ENCODE measurements at regions not wholly inside any gene's neighbourhood (a gene's known extent, or its start where the extent isn't known, plus 50 kb on each side); places are given as distances from the start of the nearest gene placed in this dataset.

DNA sequence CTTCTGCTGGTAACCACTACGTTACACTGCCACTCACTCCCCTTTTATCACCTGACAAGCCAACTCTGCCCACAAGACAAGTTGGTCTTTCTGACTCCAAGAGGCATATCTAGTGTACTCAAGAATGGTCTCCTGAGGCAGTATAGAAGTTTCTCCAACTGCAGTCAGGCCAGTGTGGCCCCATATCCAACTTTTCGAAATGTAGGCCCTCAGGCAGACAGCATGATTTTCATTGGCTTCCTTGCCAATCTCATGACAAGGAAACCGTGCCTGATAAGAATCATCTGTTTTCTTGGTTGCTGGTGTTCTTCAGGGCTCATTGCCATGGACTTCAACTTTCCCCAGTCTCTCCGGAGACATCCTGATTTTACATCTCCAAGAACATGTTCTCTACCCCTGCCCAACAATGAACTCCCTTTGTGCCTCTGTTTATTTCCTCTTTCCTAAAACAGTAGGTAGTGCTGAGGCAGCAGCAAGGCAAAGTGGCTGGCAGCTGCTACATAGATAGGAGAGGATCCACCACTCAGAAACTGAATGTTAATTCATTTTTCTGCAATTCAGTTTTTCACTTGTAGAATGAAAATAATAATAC lies 62.6 kb upstream of the SEMA6A start:
- Histone ChIP-seq H3K9ac (ENCODE audit: low read depth, low read length) (no peak overlapping the region), H3K36me3 (ENCODE audit: insufficient read depth, low read length) (no peaks in the 10 kb centered on the region), H3K4me1 (ENCODE audit: insufficient read depth, low read length) (no peaks in the 10 kb centered on the region), H3K9me3 (ENCODE audit: control insufficient read depth, insufficient read depth, low read length) (no peaks in the 10 kb centered on the region; the same call in 1 of the 2 replicates)

DNA sequence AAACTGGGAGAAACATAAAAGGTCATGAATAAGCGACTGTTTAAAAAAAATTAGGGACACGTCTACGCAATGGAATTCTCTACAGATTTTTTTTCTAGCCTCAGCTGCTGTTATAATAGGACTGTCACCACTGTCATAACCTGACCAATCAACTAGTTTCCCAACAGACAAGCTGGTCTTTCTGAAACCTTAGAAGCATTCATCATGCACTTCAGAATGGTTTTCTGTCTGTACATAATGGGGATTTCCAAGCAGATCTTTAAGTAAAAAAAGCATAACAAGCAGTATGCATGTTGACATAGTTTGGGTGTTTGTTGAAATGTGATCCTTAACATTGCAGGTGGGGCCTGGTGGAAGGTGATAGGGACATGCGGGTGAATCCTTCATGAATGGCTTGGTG lies 58.3 kb upstream of the SEMA6A start:
- Histone ChIP-seq H3K36me3 (ENCODE audit: insufficient read depth, low read length) (no peaks in the 10 kb centered on the region), H3K9ac (ENCODE audit: low read depth, low read length) (no peak overlapping the region), H3K4me1 (ENCODE audit: insufficient read depth, low read length) (peaks cover 21% of the 10 kb centered on the region), H3K9me3 (ENCODE audit: control insufficient read depth, insufficient read depth, low read length) (no peaks in the 10 kb centered on the region; the same call in 1 of the 2 replicates)

DNA sequence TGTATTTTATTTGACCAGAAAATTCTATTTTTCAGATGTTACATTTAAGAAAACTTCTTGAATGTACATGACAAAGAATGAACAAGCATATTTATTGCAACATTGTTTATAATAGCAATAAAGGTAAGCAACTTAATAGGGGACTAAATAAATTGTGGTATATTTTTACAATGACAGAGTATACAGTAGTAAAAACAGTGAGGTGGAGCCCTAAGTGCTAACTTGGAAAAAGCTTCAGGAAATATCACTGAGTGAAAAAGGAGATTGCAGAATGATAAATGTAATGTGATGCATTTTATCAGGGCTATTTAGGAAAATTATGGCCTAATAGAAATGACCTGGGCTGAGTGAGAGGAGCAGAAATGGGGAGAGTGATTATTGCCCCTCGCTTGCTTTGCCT lies 56.5 kb upstream of the SEMA6A start:
- no peaks in the 10 kb centered on the region for H3K36me3 ChIP-seq (ENCODE audit: insufficient read depth, low read length)
- no peak overlapping the region for H3K9ac ChIP-seq (ENCODE audit: low read depth, low read length)
- no peaks in the 10 kb centered on the region; the same call in 1 of the 2 replicates for H3K9me3 ChIP-seq (ENCODE audit: control insufficient read depth, insufficient read depth, low read length)
- H3K4me1 ChIP-seq (ENCODE audit: insufficient read depth, low read length), result peaks cover 21% of the 10 kb centered on the region

DNA sequence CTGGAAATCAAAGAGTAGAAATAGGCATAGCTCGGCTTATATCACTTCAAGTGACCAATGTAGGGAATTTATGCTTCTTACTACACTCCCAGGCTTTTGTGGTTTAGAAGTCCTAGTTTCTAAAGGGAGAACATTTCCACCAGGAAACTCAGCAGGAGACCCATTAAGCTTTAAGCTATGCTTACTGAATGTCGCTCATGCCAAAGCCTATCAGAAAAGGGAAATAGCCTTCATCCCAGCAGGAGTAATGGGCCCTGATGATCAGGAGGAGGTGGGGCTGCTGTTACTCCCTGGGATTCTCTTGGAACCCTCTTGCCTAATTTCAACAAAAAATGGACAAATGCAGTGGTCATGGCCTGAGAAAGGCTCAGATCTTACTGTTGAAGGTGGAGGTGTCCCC lies 54.5 kb upstream of the SEMA6A start:
- H3K36me3 ChIP-seq (ENCODE audit: insufficient read depth, low read length), result no peaks in the 10 kb centered on the region
- no peak overlapping the region for H3K9ac ChIP-seq (ENCODE audit: low read depth, low read length)
- no peaks in the 10 kb centered on the region for H3K9me3 ChIP-seq (ENCODE audit: control insufficient read depth, insufficient read depth, low read length)
- peaks cover 21% of the 10 kb centered on the region for H3K4me1 ChIP-seq (ENCODE audit: insufficient read depth, low read length)

DNA sequence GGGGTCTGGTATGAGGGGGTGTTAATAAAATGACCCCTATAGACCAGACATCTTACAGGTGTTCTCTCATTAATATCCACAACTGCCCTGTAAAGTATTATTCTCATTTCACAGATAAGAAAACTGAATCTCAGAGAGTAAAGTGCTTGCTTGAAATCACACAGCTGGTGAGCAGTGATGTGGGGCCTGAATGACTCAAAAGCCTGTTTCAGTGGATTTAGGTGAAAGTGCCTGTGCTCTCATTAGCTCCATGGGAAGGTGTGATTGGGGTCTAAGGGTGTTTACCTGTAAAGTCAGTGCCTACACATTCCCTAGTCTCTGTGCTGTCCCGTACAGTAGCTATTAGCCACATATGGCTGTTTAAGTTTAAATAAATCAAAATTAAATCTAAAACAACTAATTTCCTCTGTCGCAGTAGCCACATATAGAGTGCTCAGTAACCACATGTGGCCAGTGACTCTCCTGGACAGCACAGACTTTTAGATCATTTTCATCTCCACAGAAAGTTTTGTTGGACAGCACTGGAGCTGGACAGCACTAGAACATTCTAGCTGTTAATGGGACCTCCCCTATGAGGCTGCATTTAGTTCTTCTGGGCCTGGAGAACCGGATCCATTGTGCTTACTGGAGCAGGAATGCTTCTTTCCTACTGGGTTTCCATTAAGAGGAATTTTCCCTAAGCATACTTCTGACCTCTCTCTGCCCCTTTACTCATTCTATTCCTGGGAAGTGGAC lies 52.5 kb upstream of the SEMA6A start:
- Histone ChIP-seq H3K36me3 (ENCODE audit: insufficient read depth, low read length) (no peaks in the 10 kb centered on the region), H3K9me3 (ENCODE audit: control insufficient read depth, insufficient read depth, low read length) (no peaks in the 10 kb centered on the region), H3K4me1 (ENCODE audit: insufficient read depth, low read length) (peaks cover 22% of the 10 kb centered on the region), H3K9ac (ENCODE audit: low read depth, low read length) (no peak overlapping the region)

DNA sequence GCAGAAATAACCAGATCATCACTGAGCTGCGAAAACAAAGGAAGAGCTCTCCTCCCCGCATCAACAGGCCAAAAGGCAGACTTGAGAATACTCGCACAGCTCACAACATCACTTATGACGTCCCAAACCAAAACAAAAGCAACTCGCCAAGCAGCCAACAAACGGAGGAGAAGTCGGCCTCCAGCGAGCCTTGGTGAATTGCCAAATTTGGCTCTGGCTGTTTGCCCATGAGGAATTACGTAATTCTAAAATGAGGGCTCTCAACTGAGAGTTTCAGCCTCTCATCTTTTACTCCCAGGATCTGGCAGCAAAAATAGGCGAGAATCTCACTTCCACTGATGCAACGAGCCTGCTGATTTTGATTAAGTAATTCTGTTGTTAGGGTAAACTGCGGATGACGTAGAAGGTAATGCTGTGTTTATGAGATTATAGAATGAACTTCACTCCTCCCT lies 51.7 kb upstream of the SEMA6A start:
- H3K4me1 ChIP-seq (ENCODE audit: insufficient read depth, low read length), result peaks cover 30% of the 10 kb centered on the region
- no peaks in the 10 kb centered on the region for H3K9me3 ChIP-seq (ENCODE audit: control insufficient read depth, insufficient read depth, low read length)
- H3K9ac ChIP-seq (ENCODE audit: low read depth, low read length), result no peak overlapping the region
- H3K36me3 ChIP-seq (ENCODE audit: insufficient read depth, low read length), result no peaks in the 10 kb centered on the region
